ENCODE measurements at regions not wholly inside any gene's neighbourhood (a gene's known extent, or its start where the extent isn't known, plus 50 kb on each side); places are given as distances from the start of the nearest gene placed in this dataset.

DNA sequence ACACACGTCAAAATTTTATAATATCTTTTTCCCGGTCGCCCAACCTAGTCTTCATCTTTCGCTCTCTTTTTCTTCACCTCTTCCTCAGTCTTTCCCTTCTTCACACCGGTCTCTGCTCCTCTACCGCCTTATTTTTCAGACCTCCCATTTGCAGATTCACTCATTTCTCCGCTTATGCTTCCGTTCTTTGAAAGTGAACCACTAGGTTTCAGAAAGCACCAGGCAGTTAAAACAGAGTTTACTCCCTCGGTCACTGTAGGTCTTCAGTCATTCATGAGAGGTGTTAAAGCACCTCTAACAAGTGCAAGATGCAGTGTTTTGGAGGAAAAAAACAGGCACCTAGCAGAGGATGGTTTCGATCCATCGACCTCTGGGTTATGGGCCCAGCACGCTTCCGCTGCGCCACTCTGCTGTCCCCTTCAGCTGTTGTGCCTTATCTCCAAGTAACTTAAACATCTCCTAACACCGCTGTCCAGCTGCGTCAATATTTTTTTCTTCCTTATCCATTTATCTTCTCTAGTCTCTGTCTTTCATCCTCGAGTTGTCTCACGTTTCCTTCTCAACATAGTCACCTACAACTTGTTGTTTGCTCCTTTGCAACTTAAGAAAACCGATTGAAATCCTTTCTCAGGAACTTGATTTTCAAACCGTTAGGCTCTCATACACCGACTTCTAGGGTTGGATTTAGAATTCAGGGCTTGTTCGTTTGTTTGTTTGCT lies 119.7 kb upstream of the ZNF184 start (continued):
- TF ChIP-seq, protein P1, sequence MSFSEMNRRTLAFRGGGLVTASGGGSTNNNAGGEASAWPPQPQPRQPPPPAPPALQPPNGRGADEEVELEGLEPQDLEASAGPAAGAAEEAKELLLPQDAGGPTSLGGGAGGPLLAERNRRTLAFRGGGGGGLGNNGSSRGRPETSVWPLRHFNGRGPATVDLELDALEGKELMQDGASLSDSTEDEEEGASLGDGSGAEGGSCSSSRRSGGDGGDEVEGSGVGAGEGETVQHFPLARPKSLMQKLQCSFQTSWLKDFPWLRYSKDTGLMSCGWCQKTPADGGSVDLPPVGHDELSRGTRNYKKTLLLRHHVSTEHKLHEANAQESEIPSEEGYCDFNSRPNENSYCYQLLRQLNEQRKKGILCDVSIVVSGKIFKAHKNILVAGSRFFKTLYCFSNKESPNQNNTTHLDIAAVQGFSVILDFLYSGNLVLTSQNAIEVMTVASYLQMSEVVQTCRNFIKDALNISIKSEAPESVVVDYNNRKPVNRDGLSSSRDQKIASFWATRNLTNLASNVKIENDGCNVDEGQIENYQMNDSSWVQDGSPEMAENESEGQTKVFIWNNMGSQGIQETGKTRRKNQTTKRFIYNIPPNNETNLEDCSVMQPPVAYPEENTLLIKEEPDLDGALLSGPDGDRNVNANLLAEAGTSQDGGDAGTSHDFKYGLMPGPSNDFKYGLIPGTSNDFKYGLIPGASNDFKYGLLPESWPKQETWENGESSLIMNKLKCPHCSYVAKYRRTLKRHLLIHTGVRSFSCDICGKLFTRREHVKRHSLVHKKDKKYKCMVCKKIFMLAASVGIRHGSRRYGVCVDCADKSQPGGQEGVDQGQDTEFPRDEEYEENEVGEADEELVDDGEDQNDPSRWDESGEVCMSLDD (CRISPR knock-in tag; IDR thresholded peaks at IDR 0.05; ENCODE audit: borderline replicate concordance): 0 out of 2 replicates have a peak, but pooled peaks have one; percentile 50
- TF ChIP-seq, protein P2, sequence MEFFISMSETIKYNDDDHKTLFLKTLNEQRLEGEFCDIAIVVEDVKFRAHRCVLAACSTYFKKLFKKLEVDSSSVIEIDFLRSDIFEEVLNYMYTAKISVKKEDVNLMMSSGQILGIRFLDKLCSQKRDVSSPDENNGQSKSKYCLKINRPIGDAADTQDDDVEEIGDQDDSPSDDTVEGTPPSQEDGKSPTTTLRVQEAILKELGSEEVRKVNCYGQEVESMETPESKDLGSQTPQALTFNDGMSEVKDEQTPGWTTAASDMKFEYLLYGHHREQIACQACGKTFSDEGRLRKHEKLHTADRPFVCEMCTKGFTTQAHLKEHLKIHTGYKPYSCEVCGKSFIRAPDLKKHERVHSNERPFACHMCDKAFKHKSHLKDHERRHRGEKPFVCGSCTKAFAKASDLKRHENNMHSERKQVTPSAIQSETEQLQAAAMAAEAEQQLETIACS (CRISPR knock-in tag; IDR thresholded peaks at IDR 0.05): no peak
- TF ChIP-seq, protein P3, sequence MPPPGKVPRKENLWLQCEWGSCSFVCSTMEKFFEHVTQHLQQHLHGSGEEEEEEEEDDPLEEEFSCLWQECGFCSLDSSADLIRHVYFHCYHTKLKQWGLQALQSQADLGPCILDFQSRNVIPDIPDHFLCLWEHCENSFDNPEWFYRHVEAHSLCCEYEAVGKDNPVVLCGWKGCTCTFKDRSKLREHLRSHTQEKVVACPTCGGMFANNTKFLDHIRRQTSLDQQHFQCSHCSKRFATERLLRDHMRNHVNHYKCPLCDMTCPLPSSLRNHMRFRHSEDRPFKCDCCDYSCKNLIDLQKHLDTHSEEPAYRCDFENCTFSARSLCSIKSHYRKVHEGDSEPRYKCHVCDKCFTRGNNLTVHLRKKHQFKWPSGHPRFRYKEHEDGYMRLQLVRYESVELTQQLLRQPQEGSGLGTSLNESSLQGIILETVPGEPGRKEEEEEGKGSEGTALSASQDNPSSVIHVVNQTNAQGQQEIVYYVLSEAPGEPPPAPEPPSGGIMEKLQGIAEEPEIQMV (CRISPR knock-in tag; IDR thresholded peaks at IDR 0.05; ENCODE audit: low read depth): no peak; the same call in 1 of the 2 replicates
- TF ChIP-seq ZNF781 (CRISPR knock-in tag; IDR thresholded peaks at IDR 0.05; ENCODE audit: borderline replicate concordance, not compliant biosample characterization): peak; percentile 47
- TF ChIP-seq ATF7 (IDR thresholded peaks at IDR 0.05): no peak
- no peak for TF ChIP-seq ATF7 (CRISPR knock-in tag; IDR thresholded peaks at IDR 0.05)
- TF ChIP-seq ZNF460 (CRISPR knock-in tag; IDR thresholded peaks at IDR 0.05; ENCODE audit: borderline replicate concordance): no peak
- TF ChIP-seq, protein P4, sequence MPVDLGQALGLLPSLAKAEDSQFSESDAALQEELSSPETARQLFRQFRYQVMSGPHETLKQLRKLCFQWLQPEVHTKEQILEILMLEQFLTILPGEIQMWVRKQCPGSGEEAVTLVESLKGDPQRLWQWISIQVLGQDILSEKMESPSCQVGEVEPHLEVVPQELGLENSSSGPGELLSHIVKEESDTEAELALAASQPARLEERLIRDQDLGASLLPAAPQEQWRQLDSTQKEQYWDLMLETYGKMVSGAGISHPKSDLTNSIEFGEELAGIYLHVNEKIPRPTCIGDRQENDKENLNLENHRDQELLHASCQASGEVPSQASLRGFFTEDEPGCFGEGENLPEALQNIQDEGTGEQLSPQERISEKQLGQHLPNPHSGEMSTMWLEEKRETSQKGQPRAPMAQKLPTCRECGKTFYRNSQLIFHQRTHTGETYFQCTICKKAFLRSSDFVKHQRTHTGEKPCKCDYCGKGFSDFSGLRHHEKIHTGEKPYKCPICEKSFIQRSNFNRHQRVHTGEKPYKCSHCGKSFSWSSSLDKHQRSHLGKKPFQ (CRISPR knock-in tag; IDR thresholded peaks at IDR 0.05; ENCODE audit: insufficient replicate concordance): peak; percentile 20
- TF ChIP-seq PCBP1 (IDR thresholded peaks at IDR 0.05; ENCODE audit: borderline replicate concordance, low read depth, low read length): no peak
- peak; percentile 93; the same call in 1 of the 2 replicates for TF ChIP-seq SMAD3 (CRISPR knock-in tag; IDR thresholded peaks at IDR 0.05)
- TF ChIP-seq, protein P5, sequence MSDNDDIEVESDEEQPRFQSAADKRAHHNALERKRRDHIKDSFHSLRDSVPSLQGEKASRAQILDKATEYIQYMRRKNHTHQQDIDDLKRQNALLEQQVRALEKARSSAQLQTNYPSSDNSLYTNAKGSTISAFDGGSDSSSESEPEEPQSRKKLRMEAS (IDR thresholded peaks at IDR 0.05): peak; percentile 70
- peak; percentile 98 for TF ChIP-seq ZNF24 (IDR thresholded peaks at IDR 0.05)
- no peak for TF ChIP-seq CREB1 (IDR thresholded peaks at IDR 0.05)
- peak; percentile 61 for TF ChIP-seq CREB1 (CRISPR knock-in tag; IDR thresholded peaks at IDR 0.05)
- TF ChIP-seq SAFB2 (CRISPR knock-in tag; IDR thresholded peaks at IDR 0.05; ENCODE audit: borderline replicate concordance, low read depth): no peak
- no peak for TF ChIP-seq ZNF543 (CRISPR knock-in tag; IDR thresholded peaks at IDR 0.05)
- no peak for TF ChIP-seq NAIF1 (CRISPR knock-in tag; IDR thresholded peaks at IDR 0.05; ENCODE audit: borderline replicate concordance)
- TF ChIP-seq SIN3B (IDR thresholded peaks at IDR 0.05; ENCODE audit: low read length): peak; percentile 55; the same call in 1 of the 2 replicates
- TF ChIP-seq ZNF264 (CRISPR knock-in tag; IDR thresholded peaks at IDR 0.05): peak; percentile 85; the same call in 1 of the 2 replicates
- no peak for TF ChIP-seq RBM39 (IDR thresholded peaks at IDR 0.05; ENCODE audit: low read depth, low read length, poor library complexity, severe bottlenecking)
- TF ChIP-seq CREM (IDR thresholded peaks at IDR 0.05): 0 out of 2 replicates have a peak, but pooled peaks have one; percentile 33
- TF ChIP-seq CREM (CRISPR knock-in tag; IDR thresholded peaks at IDR 0.05): no peak
- TF ChIP-seq FOXJ3 (CRISPR knock-in tag; IDR thresholded peaks at IDR 0.05; ENCODE audit: borderline replicate concordance): peak; percentile 72; the same call in 1 of the 2 replicates
- TF ChIP-seq DNMT1 (CRISPR knock-in tag; IDR thresholded peaks at IDR 0.05): peak; percentile 60; the same call in 1 of the 2 replicates

All from HepG2 (cell line).